ENCODE measurements at regions not wholly inside any gene's neighbourhood (a gene's known extent, or its start where the extent isn't known, plus 50 kb on each side); places are given as distances from the start of the nearest gene placed in this dataset.
"Not testable (repeated sequence)": the region's sequence is repeated elsewhere in the genome, so short reads cannot be mapped to it uniquely, and the experiment has no call there.

GRCh38 chr5:126682856-126683255, 82.1 kb downstream of the PHAX start:
- no peak overlapping the region for H3K4me2 ChIP-seq (ENCODE audit: low read length, poor library complexity, severe bottlenecking)
- H3K4me3 ChIP-seq (ENCODE audit: insufficient read depth in 1 of 2, low read depth in 1 of 2, low read length in 2 of 2): no peak overlapping the region
- H2AFZ ChIP-seq (ENCODE audit: low read depth, low read length): no peak overlapping the region
- H4K91ac ChIP-seq (ENCODE audit: low read length): no peak overlapping the region
- H3K4ac ChIP-seq (ENCODE audit: low read depth in 1 of 2, low read length in 2 of 2): no peak overlapping the region
- no peaks in the 10 kb centered on the region for H3K79me1 ChIP-seq (replicated peaks; ENCODE audit: low read length, poor library complexity, severe bottlenecking)
- H2BK15ac ChIP-seq (ENCODE audit: low read depth, poor library complexity, severe bottlenecking): no peak overlapping the region
- H3K9ac ChIP-seq (ENCODE audit: low read length): no peak overlapping the region
- no CpG with 5 or more reads among the region's 1 CpG for WGBS
- no peak overlapping the region for H2BK120ac ChIP-seq (ENCODE audit: low read depth, low read length)
- H3K27me3 ChIP-seq (ENCODE audit: control insufficient read depth in 1 of 2, insufficient read depth in 1 of 2, low read length in 2 of 2): peaks cover 0 to 11% of the 10 kb centered on the region in 2 experiments
- H2AK5ac ChIP-seq (ENCODE audit: low read length, severe bottlenecking): no peak overlapping the region
- H3K27ac ChIP-seq (ENCODE audit: low read length, poor library complexity, severe bottlenecking): no peak overlapping the region
- H3K23ac ChIP-seq (ENCODE audit: low read length in 2 of 2): no peak overlapping the region
- H3K14ac ChIP-seq (ENCODE audit: low read length in 2 of 2): no peak overlapping the region
- no peak for DNase-seq
- H3K4me1 ChIP-seq (ENCODE audit: control insufficient read depth, insufficient read depth, low read depth, low read length): no peaks in the 10 kb centered on the region
- H3K36me3 ChIP-seq (ENCODE audit: control insufficient read depth in 1 of 2, insufficient read depth in 2 of 2, low read depth in 1 of 2, low read length in 2 of 2): no peaks in the 10 kb centered on the region
- H3K9me3 ChIP-seq (ENCODE audit: control insufficient read depth, low read length): no peaks in the 10 kb centered on the region
- no peak overlapping the region for H2BK5ac ChIP-seq (ENCODE audit: low read depth, low read length, poor library complexity, severe bottlenecking)
- H2BK12ac ChIP-seq (ENCODE audit: low read length in 2 of 2): no peak overlapping the region
- no peak overlapping the region for H3K18ac ChIP-seq (ENCODE audit: low read depth in 1 of 2, low read length in 2 of 2)
- H4K8ac ChIP-seq (ENCODE audit: low read length): no peak overlapping the region

GRCh38 chr5:126683912-126684311, 83.2 kb downstream of the PHAX start:
- Histone ChIP-seq H2BK12ac (ENCODE audit: low read length in 2 of 2) (no peak overlapping the region), H3K23ac (ENCODE audit: low read length in 2 of 2) (no peak overlapping the region), H3K27ac (ENCODE audit: low read length, poor library complexity, severe bottlenecking) (no peak overlapping the region), H3K4me3 (ENCODE audit: insufficient read depth in 1 of 2, low read depth in 1 of 2, low read length in 2 of 2) (no peak overlapping the region), H2BK15ac (ENCODE audit: low read depth, poor library complexity, severe bottlenecking) (no peak overlapping the region), H3K36me3 (ENCODE audit: control insufficient read depth in 1 of 2, insufficient read depth in 2 of 2, low read depth in 1 of 2, low read length in 2 of 2) (no peaks in the 10 kb centered on the region), H3K9me3 (ENCODE audit: control insufficient read depth, low read length) (no peaks in the 10 kb centered on the region), H3K27me3 (ENCODE audit: control insufficient read depth in 1 of 2, insufficient read depth in 1 of 2, low read length in 2 of 2) (peaks cover 0 to 7% of the 10 kb centered on the region in 2 experiments), H3K9ac (ENCODE audit: low read length) (no peak overlapping the region), H2BK5ac (ENCODE audit: low read depth, low read length, poor library complexity, severe bottlenecking) (no peak overlapping the region), H3K4me2 (ENCODE audit: low read length, poor library complexity, severe bottlenecking) (no peak overlapping the region), H3K4ac (ENCODE audit: low read depth in 1 of 2, low read length in 2 of 2) (no peak overlapping the region), H4K91ac (ENCODE audit: low read length) (no peak overlapping the region), H2BK120ac (ENCODE audit: low read depth, low read length) (no peak overlapping the region), H3K18ac (ENCODE audit: low read depth in 1 of 2, low read length in 2 of 2) (no peak overlapping the region), H4K8ac (ENCODE audit: low read length) (no peak overlapping the region), H2AFZ (ENCODE audit: low read depth, low read length) (no peak overlapping the region), H3K14ac (ENCODE audit: low read length in 2 of 2) (no peak overlapping the region), H3K4me1 (ENCODE audit: control insufficient read depth, insufficient read depth, low read depth, low read length) (no peaks in the 10 kb centered on the region), H3K79me1 (replicated peaks; ENCODE audit: low read length, poor library complexity, severe bottlenecking) (no peaks in the 10 kb centered on the region), H2AK5ac (ENCODE audit: low read length, severe bottlenecking) (no peak overlapping the region)
- WGBS: 86% methylated on average over 2 of the region's 2 CpGs
- DNase-seq: no peak

GRCh38 chr5:126684656-126685442, 84.1 kb downstream of the PHAX start:
- not testable (repeated sequence) for H3K9me3 ChIP-seq (ENCODE audit: control insufficient read depth, low read length); H4K91ac ChIP-seq (ENCODE audit: low read length); H3K4ac ChIP-seq (ENCODE audit: low read depth in 1 of 2, low read length in 2 of 2); H3K4me3 ChIP-seq (ENCODE audit: insufficient read depth in 1 of 2, low read depth in 1 of 2, low read length in 2 of 2); H4K8ac ChIP-seq (ENCODE audit: low read length); H2BK120ac ChIP-seq (ENCODE audit: low read depth, low read length); H3K14ac ChIP-seq (ENCODE audit: low read length in 2 of 2); H2BK15ac ChIP-seq (ENCODE audit: low read depth, poor library complexity, severe bottlenecking); H2BK5ac ChIP-seq (ENCODE audit: low read depth, low read length, poor library complexity, severe bottlenecking); DNase-seq; H3K9ac ChIP-seq (ENCODE audit: low read length); H3K23ac ChIP-seq (ENCODE audit: low read length in 2 of 2); H3K79me1 ChIP-seq (replicated peaks; ENCODE audit: low read length, poor library complexity, severe bottlenecking); H2AK5ac ChIP-seq (ENCODE audit: low read length, severe bottlenecking); H3K4me1 ChIP-seq (ENCODE audit: control insufficient read depth, insufficient read depth, low read depth, low read length); H3K18ac ChIP-seq (ENCODE audit: low read depth in 1 of 2, low read length in 2 of 2); H3K27ac ChIP-seq (ENCODE audit: low read length, poor library complexity, severe bottlenecking); H3K36me3 ChIP-seq (ENCODE audit: control insufficient read depth in 1 of 2, insufficient read depth in 2 of 2, low read depth in 1 of 2, low read length in 2 of 2); H3K27me3 ChIP-seq (ENCODE audit: control insufficient read depth in 1 of 2, insufficient read depth in 1 of 2, low read length in 2 of 2); H2BK12ac ChIP-seq (ENCODE audit: low read length in 2 of 2); H3K4me2 ChIP-seq (ENCODE audit: low read length, poor library complexity, severe bottlenecking); H2AFZ ChIP-seq (ENCODE audit: low read depth, low read length)
- 55% methylated on average over 13 of the region's 13 CpGs for WGBS

GRCh38 chr5:126686451-126687126, 85.8 kb downstream of the PHAX start:
- no peaks in the 10 kb centered on the region for H3K4me1 ChIP-seq (ENCODE audit: control insufficient read depth, insufficient read depth, low read depth, low read length)

More at GRCh38 chr5:126686451-126687126, 85.8 kb downstream of the PHAX start:
- Histone ChIP-seq H3K27ac (ENCODE audit: low read length, poor library complexity, severe bottlenecking) (no peak overlapping the region), H3K79me1 (replicated peaks; ENCODE audit: low read length, poor library complexity, severe bottlenecking) (no peaks in the 10 kb centered on the region), H2BK5ac (ENCODE audit: low read depth, low read length, poor library complexity, severe bottlenecking) (no peak overlapping the region), H3K23ac (ENCODE audit: low read length in 2 of 2) (no peak overlapping the region), H2BK12ac (ENCODE audit: low read length in 2 of 2) (no peak overlapping the region), H3K14ac (ENCODE audit: low read length in 2 of 2) (no peak overlapping the region), H2BK15ac (ENCODE audit: low read depth, poor library complexity, severe bottlenecking) (no peak overlapping the region), H3K36me3 (ENCODE audit: control insufficient read depth in 1 of 2, insufficient read depth in 2 of 2, low read depth in 1 of 2, low read length in 2 of 2) (no peaks in the 10 kb centered on the region), H3K9ac (ENCODE audit: low read length) (no peak overlapping the region), H4K91ac (ENCODE audit: low read length) (no peak overlapping the region), H3K4me3 (ENCODE audit: insufficient read depth in 1 of 2, low read depth in 1 of 2, low read length in 2 of 2) (no peak overlapping the region), H3K4me2 (ENCODE audit: low read length, poor library complexity, severe bottlenecking) (no peak overlapping the region), H2AK5ac (ENCODE audit: low read length, severe bottlenecking) (no peak overlapping the region), H2BK120ac (ENCODE audit: low read depth, low read length) (no peak overlapping the region), H4K8ac (ENCODE audit: low read length) (no peak overlapping the region), H3K18ac (ENCODE audit: low read depth in 1 of 2, low read length in 2 of 2) (no peak overlapping the region), H2AFZ (ENCODE audit: low read depth, low read length) (no peak overlapping the region), H3K4ac (ENCODE audit: low read depth in 1 of 2, low read length in 2 of 2) (no peak overlapping the region), H3K27me3 (ENCODE audit: control insufficient read depth in 1 of 2, insufficient read depth in 1 of 2, low read length in 2 of 2) (peaks cover 0 to 4% of the 10 kb centered on the region in 2 experiments), H3K9me3 (ENCODE audit: control insufficient read depth, low read length) (no peaks in the 10 kb centered on the region)
- 72% methylated on average over 1 of the region's 1 CpG for WGBS
- DNase-seq: no peak

Measured in mesenchymal stem cell (in vitro differentiated cells and primary cell).